ENCODE measurements at regions not wholly inside any gene's neighbourhood (a gene's known extent, or its start where the extent isn't known, plus 50 kb on each side); places are given as distances from the start of the nearest gene placed in this dataset.
"Not testable (repeated sequence)": the region's sequence is repeated elsewhere in the genome, so short reads cannot be mapped to it uniquely, and the experiment has no call there.

GRCh38 chr3:169029674-169030285 lies 633.7 kb downstream of the MECOM start:
- no peak for DNase-seq

- DNase-seq: no peak
Measured at GRCh38 chr3:169028716-169029115, 634.8 kb downstream of the MECOM start.

DNA sequence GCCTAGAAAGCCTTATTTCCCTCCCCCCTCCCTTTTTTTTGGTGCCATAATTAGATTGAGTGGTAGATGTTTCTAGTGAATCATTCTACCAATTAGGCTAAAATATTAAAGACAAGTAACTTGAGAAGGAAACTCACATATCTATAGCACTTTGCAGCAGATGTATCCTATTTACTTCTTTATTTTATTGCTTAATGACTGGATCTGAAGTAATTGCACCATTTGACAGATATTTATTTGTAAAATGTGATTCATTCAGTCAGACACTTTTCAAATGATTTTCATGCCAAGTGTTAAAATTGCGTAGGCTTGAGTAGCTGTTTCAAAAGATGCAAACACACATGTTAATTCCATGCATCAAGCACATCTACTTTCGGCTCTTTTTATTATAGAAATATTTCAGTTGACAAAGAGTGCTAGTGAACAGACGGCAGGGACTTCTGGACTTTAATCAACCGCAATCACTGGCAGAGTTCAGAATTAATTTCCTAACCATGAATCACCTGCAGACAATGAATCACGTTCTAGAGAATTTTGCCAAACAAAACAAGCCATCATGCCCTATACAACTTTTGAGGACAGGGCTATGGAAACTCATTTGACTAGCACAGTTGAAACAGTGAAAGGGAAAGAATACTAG lies 636.8 kb downstream of the MECOM start:
- peak in 1 of 2 experiments; percentile 56 for DNase-seq

GRCh38 chr3:169022457-169022856 lies 641.1 kb downstream of the MECOM start:
- DNase-seq: no peak

- no peak for DNase-seq
Measured at GRCh38 chr3:169020371-169020770, 643.1 kb downstream of the MECOM start.

DNA sequence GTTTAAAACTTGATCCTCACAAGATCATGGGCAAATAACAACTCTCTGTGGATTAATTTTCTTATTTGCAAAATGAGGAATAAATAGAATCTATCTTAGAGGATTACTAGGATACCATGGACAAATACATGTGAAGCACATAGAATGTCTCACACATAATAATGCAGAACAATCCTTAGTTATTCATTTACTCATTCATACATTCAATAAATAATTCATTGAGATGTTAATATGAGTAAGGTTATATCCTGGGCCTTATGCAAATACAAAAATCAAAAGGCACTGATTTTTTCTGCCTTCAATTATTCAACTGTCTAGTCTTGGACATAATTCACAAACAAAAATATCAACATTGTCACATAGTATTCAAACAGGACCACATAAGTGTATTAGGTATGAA lies 654.1 kb downstream of the MECOM start:
- no peak for DNase-seq

GRCh38 chr3:169008776-169009358 lies 654.6 kb downstream of the MECOM start:
- no peak for DNase-seq

GRCh38 chr3:169007145-169007544 lies 656.4 kb downstream of the MECOM start:
- peak in 1 of 2 experiments; percentile 22 for DNase-seq

DNA sequence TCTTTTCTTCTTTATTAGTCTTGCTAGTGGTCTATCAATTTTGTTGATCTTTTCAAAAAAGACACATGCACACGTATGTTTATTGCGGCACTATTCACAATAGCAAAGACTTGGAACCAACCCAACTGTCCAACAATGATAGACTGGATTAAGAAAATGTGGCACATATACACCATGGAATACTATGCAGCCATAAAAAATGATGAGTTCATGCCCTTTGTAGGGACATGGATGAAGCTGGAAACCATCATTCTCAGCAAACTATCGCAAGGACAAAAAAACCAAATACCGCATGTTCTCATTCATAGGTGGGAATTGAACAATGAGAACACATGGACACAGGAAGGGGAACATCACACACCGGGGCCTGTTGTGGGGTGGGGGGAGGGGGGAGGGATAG lies 657.1 kb downstream of the MECOM start:
- not testable (repeated sequence) for DNase-seq

- DNase-seq: no peak
Measured at GRCh38 chr3:169002689-169003088, 660.8 kb downstream of the MECOM start.

- DNase-seq: no peak
Measured at GRCh38 chr3:168998792-168999191, 664.7 kb downstream of the MECOM start.

DNA sequence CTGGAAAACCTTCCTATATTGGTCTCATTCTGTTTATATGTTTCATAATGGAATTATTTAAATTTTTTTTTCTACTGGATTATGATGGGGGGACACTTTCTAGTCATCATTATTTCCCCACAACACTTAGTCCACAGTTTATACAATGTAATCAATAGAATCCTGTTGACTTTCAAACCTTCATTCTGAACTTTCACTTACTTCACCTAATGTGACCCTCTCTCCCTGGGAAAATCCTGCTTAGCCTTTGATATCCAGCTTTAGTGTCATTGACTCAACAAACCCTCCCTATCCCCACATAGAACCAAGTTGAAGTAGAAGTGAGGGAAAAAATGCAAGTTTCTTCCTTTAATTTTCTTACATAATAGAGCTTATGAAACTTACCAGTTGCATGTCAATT lies 666.0 kb downstream of the MECOM start:
- no peak for DNase-seq

- no peak for DNase-seq
Measured at GRCh38 chr3:168996622-168997021, 666.9 kb downstream of the MECOM start.

- DNase-seq: no peak
Measured at GRCh38 chr3:168995129-168995528, 668.4 kb downstream of the MECOM start.

GRCh38 chr3:168991803-168992202 lies 671.7 kb downstream of the MECOM start:
- DNase-seq: no peak

DNA sequence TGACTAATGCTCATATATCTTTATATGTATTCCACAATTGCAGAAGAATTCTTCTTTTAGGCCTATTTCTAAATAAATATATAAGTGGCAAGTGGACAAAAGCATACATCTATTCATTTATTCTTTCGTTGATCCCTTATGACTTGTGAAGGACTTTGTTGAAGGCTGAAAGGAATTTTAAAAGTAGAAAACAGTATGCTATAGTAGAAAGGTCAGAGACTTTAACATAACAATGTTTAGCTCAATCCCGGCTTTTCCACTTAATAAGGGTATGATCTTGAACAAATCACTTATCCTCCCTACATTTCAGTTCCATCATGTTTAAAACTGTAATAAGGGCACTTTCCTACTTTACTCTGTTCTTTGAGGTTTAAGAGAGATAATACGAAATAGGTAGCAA lies 672.9 kb downstream of the MECOM start:
- DNase-seq: no peak

- no peak for DNase-seq
Measured at GRCh38 chr3:168990134-168990533, 673.4 kb downstream of the MECOM start.

DNA sequence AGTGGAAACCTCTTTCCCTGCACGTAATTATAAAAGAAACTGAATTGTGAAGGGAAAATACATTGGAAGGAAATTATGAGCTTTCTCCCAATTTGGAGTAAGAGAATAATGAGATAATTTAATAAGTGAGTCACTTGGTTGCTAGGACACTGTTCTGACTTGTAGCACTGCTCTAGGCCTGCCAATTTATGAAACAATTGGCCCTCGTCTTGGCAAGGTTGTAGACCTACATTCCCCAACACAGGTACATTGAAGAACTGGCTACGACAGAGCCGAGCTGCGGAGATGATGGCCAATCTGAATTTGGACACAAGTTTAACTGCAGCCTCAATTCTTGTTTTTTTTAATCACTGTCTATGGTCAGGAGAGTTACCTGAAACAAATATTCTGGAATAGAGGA lies 674.1 kb downstream of the MECOM start:
- DNase-seq: no peak

GRCh38 chr3:168988853-168989252 lies 674.7 kb downstream of the MECOM start:
- no peak for DNase-seq

DNA sequence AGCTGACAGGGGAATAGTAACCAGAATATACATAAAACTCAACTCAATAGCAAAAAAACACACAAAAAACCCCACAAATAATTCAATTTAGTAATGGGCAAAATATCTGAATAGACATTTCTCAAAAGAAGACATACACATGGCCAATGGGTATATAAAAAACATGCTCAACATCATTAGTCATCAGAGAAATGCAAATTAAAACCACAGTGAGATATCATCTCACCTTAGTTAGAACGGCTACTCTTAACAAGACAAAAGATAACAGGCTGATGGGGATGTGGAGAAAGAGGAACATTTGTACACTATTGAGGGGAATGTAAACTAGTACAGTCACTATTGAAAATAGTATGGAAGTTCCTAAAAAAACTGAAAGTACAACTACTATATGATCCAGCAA lies 678.6 kb downstream of the MECOM start:
- no peak for DNase-seq

DNA sequence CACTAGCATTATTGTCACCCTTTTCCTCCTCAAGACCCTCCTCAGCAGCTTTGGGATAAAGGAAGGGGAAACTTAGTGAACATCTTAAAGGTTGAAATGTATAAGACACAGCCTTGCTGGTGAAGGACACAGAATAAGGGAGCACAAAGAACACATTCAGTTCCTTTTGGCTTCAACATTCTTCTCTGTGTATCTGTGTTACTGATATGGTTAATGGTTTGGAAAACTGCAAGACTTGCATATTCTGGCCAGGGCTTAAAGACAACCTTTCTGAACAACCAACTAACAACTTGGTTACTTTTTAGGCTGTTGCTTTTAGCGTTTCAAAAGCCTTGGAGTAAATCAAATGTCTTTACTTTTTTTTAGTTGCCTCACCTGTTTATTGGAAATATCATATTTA lies 680.5 kb downstream of the MECOM start:
- DNase-seq: no peak

GRCh38 chr3:168981396-168981795 lies 682.1 kb downstream of the MECOM start:
- DNase-seq: no peak

GRCh38 chr3:168977716-168978374 lies 685.7 kb downstream of the MECOM start:
- peak; percentile 43 to 85 for DNase-seq

DNA sequence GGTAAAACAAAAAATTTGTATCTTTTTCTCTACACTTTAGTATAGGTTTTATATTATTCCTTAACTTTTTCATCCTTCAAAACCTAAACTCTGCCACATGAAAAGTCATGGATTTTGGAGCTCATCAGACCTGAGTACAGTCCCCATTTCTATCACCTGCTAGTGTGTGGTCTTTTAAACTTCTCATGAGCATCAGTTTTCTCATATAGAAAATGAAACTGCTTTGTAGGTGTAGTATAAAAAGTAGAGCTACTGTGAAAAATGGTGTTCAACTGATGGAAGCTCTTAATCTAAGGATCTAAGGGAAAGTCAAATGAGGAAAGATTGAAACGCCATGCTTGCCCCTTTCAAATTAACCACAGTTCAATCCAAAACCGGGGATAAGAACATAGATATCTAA lies 686.5 kb downstream of the MECOM start:
- no peak for DNase-seq
